ENCODE measurements at regions not wholly inside any gene's neighbourhood (a gene's known extent, or its start where the extent isn't known, plus 50 kb on each side); places are given as distances from the start of the nearest gene placed in this dataset.

- 95% methylated on average over 2 of the region's 2 CpGs for WGBS
Observed at GRCh38 chr5:67960939-67961338, 254.6 kb upstream of the PIK3R1 start.

GRCh38 chr5:67957374-67957773, 258.2 kb upstream of the PIK3R1 start:
- Histone ChIP-seq H3K27me3 (ENCODE audit: control insufficient read depth in 2 of 2, insufficient read depth in 1 of 2, low read length in 1 of 2) (no peaks in the 10 kb centered on the region), H3K4me3 (ENCODE audit: low read length in 2 of 2) (no peak overlapping the region), H3K4me1 (ENCODE audit: control insufficient read depth in 2 of 2, insufficient read depth in 2 of 2, low read length in 2 of 2) (no peaks in the 10 kb centered on the region), H3K36me3 (ENCODE audit: control insufficient read depth in 2 of 2, insufficient read depth in 2 of 2, low read length in 1 of 2) (no peaks in the 10 kb centered on the region), H3K9me3 (ENCODE audit: control insufficient read depth in 2 of 2, insufficient read depth in 1 of 2, low read length in 1 of 2) (no peaks in the 10 kb centered on the region), H3K27ac (ENCODE audit: low read depth in 1 of 2, low read length in 1 of 2) (no peak overlapping the region)
- no peak for DNase-seq (ENCODE audit: low read depth in 6 of 9, low spot score in 9 of 9)
- 95% methylated on average over 6 of the region's 6 CpGs for WGBS

More at GRCh38 chr5:67960939-67961338, 254.6 kb upstream of the PIK3R1 start:
- no peaks in the 10 kb centered on the region for H3K27me3 ChIP-seq (ENCODE audit: control insufficient read depth in 2 of 2, insufficient read depth in 1 of 2, low read length in 1 of 2)
- no peak for DNase-seq (ENCODE audit: low read depth in 6 of 9, low spot score in 9 of 9)
- H3K36me3 ChIP-seq (ENCODE audit: control insufficient read depth in 2 of 2, insufficient read depth in 2 of 2, low read length in 1 of 2), result no peaks in the 10 kb centered on the region
- no peaks in the 10 kb centered on the region for H3K4me1 ChIP-seq (ENCODE audit: control insufficient read depth in 2 of 2, insufficient read depth in 2 of 2, low read length in 2 of 2)
- H3K4me3 ChIP-seq (ENCODE audit: low read length in 2 of 2), result no peak overlapping the region
- no peak overlapping the region for H3K27ac ChIP-seq (ENCODE audit: low read depth in 1 of 2, low read length in 1 of 2)
- no peaks in the 10 kb centered on the region for H3K9me3 ChIP-seq (ENCODE audit: control insufficient read depth in 2 of 2, insufficient read depth in 1 of 2, low read length in 1 of 2)

GRCh38 chr5:67954351-67954750, 261.2 kb upstream of the PIK3R1 start:
- no peak for DNase-seq (ENCODE audit: low read depth in 6 of 9, low spot score in 9 of 9)

GRCh38 chr5:67942421-67942820, 273.1 kb upstream of the PIK3R1 start:
- Histone ChIP-seq H3K9me3 (ENCODE audit: control insufficient read depth in 2 of 2, insufficient read depth in 1 of 2, low read length in 1 of 2) (no peaks in the 10 kb centered on the region), H3K4me3 (ENCODE audit: low read length in 2 of 2) (no peak overlapping the region), H3K27me3 (ENCODE audit: control insufficient read depth in 2 of 2, insufficient read depth in 1 of 2, low read length in 1 of 2) (no peaks in the 10 kb centered on the region), H3K36me3 (ENCODE audit: control insufficient read depth in 2 of 2, insufficient read depth in 2 of 2, low read length in 1 of 2) (no peaks in the 10 kb centered on the region), H3K4me1 (ENCODE audit: control insufficient read depth in 2 of 2, insufficient read depth in 2 of 2, low read length in 2 of 2) (no peaks in the 10 kb centered on the region), H3K27ac (ENCODE audit: low read depth in 1 of 2, low read length in 1 of 2) (no peak overlapping the region)
- WGBS, result 94% methylated on average over 7 of the region's 7 CpGs
- DNase-seq (ENCODE audit: low read depth in 6 of 9, low spot score in 9 of 9), result no peak

More at GRCh38 chr5:67954351-67954750, 261.2 kb upstream of the PIK3R1 start:
- Histone ChIP-seq H3K4me1 (ENCODE audit: control insufficient read depth in 2 of 2, insufficient read depth in 2 of 2, low read length in 2 of 2) (no peaks in the 10 kb centered on the region), H3K36me3 (ENCODE audit: control insufficient read depth in 2 of 2, insufficient read depth in 2 of 2, low read length in 1 of 2) (no peaks in the 10 kb centered on the region), H3K27ac (ENCODE audit: low read depth in 1 of 2, low read length in 1 of 2) (no peak overlapping the region), H3K9me3 (ENCODE audit: control insufficient read depth in 2 of 2, insufficient read depth in 1 of 2, low read length in 1 of 2) (no peaks in the 10 kb centered on the region), H3K4me3 (ENCODE audit: low read length in 2 of 2) (no peak overlapping the region), H3K27me3 (ENCODE audit: control insufficient read depth in 2 of 2, insufficient read depth in 1 of 2, low read length in 1 of 2) (no peaks in the 10 kb centered on the region)
- 96% methylated on average over 2 of the region's 2 CpGs for WGBS

- 85% methylated on average over 5 of the region's 5 CpGs for WGBS
- H3K9me3 ChIP-seq (ENCODE audit: control insufficient read depth in 2 of 2, insufficient read depth in 1 of 2, low read length in 1 of 2), result no peaks in the 10 kb centered on the region
- H3K27ac ChIP-seq (ENCODE audit: low read depth in 1 of 2, low read length in 1 of 2), result no peak overlapping the region
- no peak for DNase-seq (ENCODE audit: low read depth in 6 of 9, low spot score in 9 of 9)
- no peaks in the 10 kb centered on the region for H3K27me3 ChIP-seq (ENCODE audit: control insufficient read depth in 2 of 2, insufficient read depth in 1 of 2, low read length in 1 of 2)
- no peak overlapping the region for H3K4me3 ChIP-seq (ENCODE audit: low read length in 2 of 2)
- H3K36me3 ChIP-seq (ENCODE audit: control insufficient read depth in 2 of 2, insufficient read depth in 2 of 2, low read length in 1 of 2), result no peaks in the 10 kb centered on the region
- no peaks in the 10 kb centered on the region for H3K4me1 ChIP-seq (ENCODE audit: control insufficient read depth in 2 of 2, insufficient read depth in 2 of 2, low read length in 2 of 2)
Observed at GRCh38 chr5:67941614-67942401, 273.7 kb upstream of the PIK3R1 start.

GRCh38 chr5:67935908-67936566, 279.5 kb upstream of the PIK3R1 start:
- Histone ChIP-seq H3K4me1 (ENCODE audit: control insufficient read depth in 2 of 2, insufficient read depth in 2 of 2, low read length in 2 of 2) (no peaks in the 10 kb centered on the region), H3K27me3 (ENCODE audit: control insufficient read depth in 2 of 2, insufficient read depth in 1 of 2, low read length in 1 of 2) (no peaks in the 10 kb centered on the region), H3K36me3 (ENCODE audit: control insufficient read depth in 2 of 2, insufficient read depth in 2 of 2, low read length in 1 of 2) (no peaks in the 10 kb centered on the region), H3K27ac (ENCODE audit: low read depth in 1 of 2, low read length in 1 of 2) (no peak overlapping the region), H3K4me3 (ENCODE audit: low read length in 2 of 2) (no peak overlapping the region), H3K9me3 (ENCODE audit: control insufficient read depth in 2 of 2, insufficient read depth in 1 of 2, low read length in 1 of 2) (no peaks in the 10 kb centered on the region)
- no peak for DNase-seq (ENCODE audit: low read depth in 6 of 9, low spot score in 9 of 9)
- 83% methylated on average over 4 of the region's 4 CpGs for WGBS

GRCh38 chr5:67934976-67935375, 280.6 kb upstream of the PIK3R1 start:
- Histone ChIP-seq H3K9me3 (ENCODE audit: control insufficient read depth in 2 of 2, insufficient read depth in 1 of 2, low read length in 1 of 2) (no peaks in the 10 kb centered on the region), H3K27ac (ENCODE audit: low read depth in 1 of 2, low read length in 1 of 2) (no peak overlapping the region), H3K4me1 (ENCODE audit: control insufficient read depth in 2 of 2, insufficient read depth in 2 of 2, low read length in 2 of 2) (no peaks in the 10 kb centered on the region), H3K36me3 (ENCODE audit: control insufficient read depth in 2 of 2, insufficient read depth in 2 of 2, low read length in 1 of 2) (no peaks in the 10 kb centered on the region), H3K4me3 (ENCODE audit: low read length in 2 of 2) (no peak overlapping the region), H3K27me3 (ENCODE audit: control insufficient read depth in 2 of 2, insufficient read depth in 1 of 2, low read length in 1 of 2) (no peaks in the 10 kb centered on the region)
- DNase-seq (ENCODE audit: low read depth in 6 of 9, low spot score in 9 of 9), result no peak
- WGBS, result 97% methylated on average over 4 of the region's 4 CpGs

GRCh38 chr5:67925511-67925910, 290.0 kb upstream of the PIK3R1 start:
- Histone ChIP-seq H3K27me3 (ENCODE audit: control insufficient read depth in 2 of 2, insufficient read depth in 1 of 2, low read length in 1 of 2) (no peaks in the 10 kb centered on the region), H3K36me3 (ENCODE audit: control insufficient read depth in 2 of 2, insufficient read depth in 2 of 2, low read length in 1 of 2) (no peaks in the 10 kb centered on the region), H3K4me3 (ENCODE audit: low read length in 2 of 2) (no peak overlapping the region), H3K9me3 (ENCODE audit: control insufficient read depth in 2 of 2, insufficient read depth in 1 of 2, low read length in 1 of 2) (no peaks in the 10 kb centered on the region), H3K4me1 (ENCODE audit: control insufficient read depth in 2 of 2, insufficient read depth in 2 of 2, low read length in 2 of 2) (no peaks in the 10 kb centered on the region), H3K27ac (ENCODE audit: low read depth in 1 of 2, low read length in 1 of 2) (no peak overlapping the region)
- 98% methylated on average over 5 of the region's 5 CpGs for WGBS
- no peak for DNase-seq (ENCODE audit: low read depth in 6 of 9, low spot score in 9 of 9)

- no peaks in the 10 kb centered on the region for H3K4me1 ChIP-seq (ENCODE audit: control insufficient read depth in 2 of 2, insufficient read depth in 2 of 2, low read length in 2 of 2)
- 99% methylated on average over 8 of the region's 8 CpGs for WGBS
- no peaks in the 10 kb centered on the region for H3K27me3 ChIP-seq (ENCODE audit: control insufficient read depth in 2 of 2, insufficient read depth in 1 of 2, low read length in 1 of 2)
- no peak for DNase-seq (ENCODE audit: low read depth in 6 of 9, low spot score in 9 of 9)
- H3K4me3 ChIP-seq (ENCODE audit: low read length in 2 of 2), result no peak overlapping the region
- H3K27ac ChIP-seq (ENCODE audit: low read depth in 1 of 2, low read length in 1 of 2), result no peak overlapping the region
- H3K36me3 ChIP-seq (ENCODE audit: control insufficient read depth in 2 of 2, insufficient read depth in 2 of 2, low read length in 1 of 2), result no peaks in the 10 kb centered on the region
- H3K9me3 ChIP-seq (ENCODE audit: control insufficient read depth in 2 of 2, insufficient read depth in 1 of 2, low read length in 1 of 2), result no peaks in the 10 kb centered on the region
Observed at GRCh38 chr5:67921004-67921601, 294.5 kb upstream of the PIK3R1 start.

All from thymus (tissue), 11 donors.